ENCODE measurements at regions not wholly inside any gene's neighbourhood (a gene's known extent, or its start where the extent isn't known, plus 50 kb on each side); places are given as distances from the start of the nearest gene placed in this dataset.

DNA sequence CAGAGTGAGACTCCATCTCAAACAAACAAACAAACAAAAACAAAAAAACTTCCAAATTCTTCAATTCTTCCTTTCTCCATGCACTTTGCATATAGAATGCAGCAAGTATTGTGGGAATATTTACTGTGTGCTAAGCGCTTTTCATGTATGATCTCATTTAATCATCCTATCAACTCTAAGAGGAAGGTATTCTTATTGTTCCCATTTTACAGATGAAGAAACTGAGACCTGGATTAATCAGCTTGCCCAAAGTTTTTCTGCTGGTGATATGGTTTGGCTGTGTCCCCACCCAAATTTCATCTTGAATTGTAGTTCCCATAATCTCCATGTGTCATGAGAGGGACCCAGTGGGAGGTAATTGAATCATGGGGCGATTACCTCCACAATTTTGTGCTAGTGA is 56.6 kb upstream of the KCNG1 start:
- H3K4me3 ChIP-seq (ENCODE audit: low read depth, poor library complexity, severe bottlenecking) = no peak overlapping the region
- intact Hi-C loops (cut with DNase I; ENCODE audit: low total_unique reads) = no loop called here
- TF ChIP-seq CTCF (IDR thresholded peaks at IDR 0.05) = no peak
- TF ChIP-seq POLR2A (IDR thresholded peaks at IDR 0.05) = no peak
- 89 to 94% methylated on average over 2 of the region's 2 CpGs for WGBS, 2 donors
- DNase-seq (ENCODE audit: low spot score in 2 of 2) = no peak

GRCh38 chr20:51077686-51078060 is 54.8 kb upstream of the KCNG1 start:
- no peak overlapping the region for H3K4me3 ChIP-seq (ENCODE audit: low read depth, poor library complexity, severe bottlenecking)
- WGBS, 2 donors = 6 to 14% methylated on average over 8 of the region's 8 CpGs
- intact Hi-C loops (cut with DNase I; ENCODE audit: low total_unique reads) = no loop called here
- DNase-seq (ENCODE audit: low spot score in 2 of 2) = no peak
- TF ChIP-seq CTCF (IDR thresholded peaks at IDR 0.05) (no peak), POLR2A (IDR thresholded peaks at IDR 0.05) (no peak)

DNA sequence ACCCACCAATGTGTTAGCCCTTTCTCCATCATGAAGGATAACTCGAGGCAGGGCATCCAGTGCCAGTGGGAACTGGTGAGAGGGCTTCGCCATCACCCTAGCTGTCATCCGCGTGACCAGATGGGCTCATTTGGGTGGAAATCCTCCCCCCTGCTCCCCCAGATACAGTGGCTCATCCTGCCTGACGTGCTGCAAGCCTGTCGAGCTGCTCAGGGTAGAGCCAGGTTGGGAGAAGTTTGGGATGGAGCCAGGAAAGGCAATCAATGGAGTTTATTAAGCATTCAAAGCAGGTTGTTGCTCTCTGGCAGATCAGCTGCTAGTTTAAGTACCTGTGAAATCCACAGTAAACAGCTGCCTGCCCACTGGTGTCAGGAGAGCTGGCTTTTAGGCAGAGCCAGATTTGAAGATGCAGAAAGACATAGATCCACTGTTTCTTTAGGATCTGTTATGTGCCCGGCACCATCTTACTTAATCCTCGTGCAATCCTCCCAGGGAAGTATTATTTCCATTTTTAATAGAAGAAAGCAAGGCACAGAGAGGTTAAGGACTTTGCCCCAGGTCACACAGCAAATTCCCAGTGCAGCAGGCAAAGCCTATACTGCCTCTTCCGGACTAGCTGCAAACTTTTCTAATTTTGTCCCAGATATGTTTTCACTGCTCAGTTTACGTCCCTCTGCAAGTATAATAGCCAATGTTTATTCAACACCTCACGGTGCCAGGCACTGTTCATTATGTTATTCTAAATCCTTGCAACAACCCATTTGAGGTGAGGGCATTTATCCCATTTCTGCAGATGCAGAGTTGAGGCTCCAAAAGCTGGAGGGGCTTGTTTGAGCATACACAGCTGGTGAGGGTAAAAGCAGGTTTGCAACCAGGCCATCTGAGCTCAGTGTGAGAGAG is 54.1 kb upstream of the KCNG1 start:
- WGBS, 2 donors = 54 to 61% methylated on average over 11 of the region's 11 CpGs
- no peak for TF ChIP-seq CTCF (IDR thresholded peaks at IDR 0.05)
- TF ChIP-seq POLR2A (IDR thresholded peaks at IDR 0.05) = no peak
- H3K4me3 ChIP-seq (ENCODE audit: low read depth, poor library complexity, severe bottlenecking) = no peak overlapping the region
- intact Hi-C loops (cut with DNase I; ENCODE audit: low total_unique reads) = no loop called here
- DNase-seq (ENCODE audit: low spot score in 2 of 2) = no peak

DNA sequence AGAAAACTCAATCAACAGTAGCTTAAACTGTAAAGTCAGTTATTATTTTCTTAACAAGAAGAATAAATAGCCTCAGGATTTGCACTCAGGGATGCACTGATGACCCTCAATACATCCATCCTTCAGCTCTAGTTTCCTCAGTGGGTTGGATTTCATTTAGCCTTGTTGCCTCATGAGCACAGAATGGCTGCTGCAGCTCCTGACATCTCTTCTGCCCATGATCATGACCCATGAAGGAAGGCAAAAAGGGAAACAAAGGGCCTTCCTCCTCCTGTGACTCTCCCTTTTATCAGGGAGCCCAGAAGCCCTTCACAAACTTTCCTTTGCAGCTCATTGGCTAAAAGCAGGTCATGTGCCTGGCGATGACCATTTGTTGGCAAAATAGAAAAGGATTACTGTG is 51.2 kb upstream of the KCNG1 start:
- TF ChIP-seq POLR2A (IDR thresholded peaks at IDR 0.05) (no peak), CTCF (IDR thresholded peaks at IDR 0.05) (no peak)
- no peak overlapping the region for H3K4me3 ChIP-seq (ENCODE audit: low read depth, poor library complexity, severe bottlenecking)
- intact Hi-C loops (cut with DNase I; ENCODE audit: low total_unique reads) = no loop called here
- 93 to 95% methylated on average over 1 of the region's 1 CpG for WGBS, 2 donors
- no peak for DNase-seq (ENCODE audit: low spot score in 2 of 2)

Measured in lower leg skin (tissue), 4 donors.